GM19023 (cell line): ENCODE measurements at regions not wholly inside any gene's neighbourhood (a gene's known extent, or its start where the extent isn't known, plus 50 kb on each side); places are given as distances from the start of the nearest gene placed in this dataset.
"Not testable (repeated sequence)": the region's sequence is repeated elsewhere in the genome, so short reads cannot be mapped to it uniquely, and the experiment has no call there.

Source experiments
- ATAC-seq: cut with Tn5 transposase; IDR thresholded peaks from one replicate; pipeline ENCODE4 v1.9.1; 2021; ENCODE audit warnings: mild to moderate bottlenecking, moderate library complexity; ENCODE audit not compliant: unreplicated experiment

GRCh38 chr6:84976526-84977362 is 212.3 kb upstream of the TBX18 start:
- ATAC-seq: no peak

GRCh38 chr6:84975316-84975715 is 210.9 kb upstream of the TBX18 start:
- no peak for ATAC-seq

- ATAC-seq: no peak
Observed at GRCh38 chr6:84973606-84974005, 209.2 kb upstream of the TBX18 start.

GRCh38 chr6:84967965-84968364 is 203.6 kb upstream of the TBX18 start:
- ATAC-seq: no peak

GRCh38 chr6:84967389-84967788 is 203.0 kb upstream of the TBX18 start:
- ATAC-seq: no peak

GRCh38 chr6:84953111-84953755 is 188.8 kb upstream of the TBX18 start:
- no peak for ATAC-seq

- not testable (repeated sequence) for ATAC-seq
Observed at GRCh38 chr6:84944926-84945325, 180.5 kb upstream of the TBX18 start.

- no peak for ATAC-seq
Observed at GRCh38 chr6:84943905-84944304, 179.5 kb upstream of the TBX18 start.

- ATAC-seq: not testable (repeated sequence)
Observed at GRCh38 chr6:84941609-84942008, 177.2 kb upstream of the TBX18 start.

- ATAC-seq: no peak
Observed at GRCh38 chr6:84929212-84929611, 164.8 kb upstream of the TBX18 start.

- ATAC-seq: no peak
Observed at GRCh38 chr6:84927551-84927950, 163.2 kb upstream of the TBX18 start.

- no peak for ATAC-seq
Observed at GRCh38 chr6:84926189-84927155, 162.1 kb upstream of the TBX18 start.

GRCh38 chr6:84921891-84922290 is 157.5 kb upstream of the TBX18 start:
- no peak for ATAC-seq

- ATAC-seq: no peak
Observed at GRCh38 chr6:84920021-84920420, 155.6 kb upstream of the TBX18 start.

- no peak for ATAC-seq
Observed at GRCh38 chr6:84916704-84917103, 152.3 kb upstream of the TBX18 start.

- no peak for ATAC-seq
Observed at GRCh38 chr6:84912472-84913322, 148.3 kb upstream of the TBX18 start.

- ATAC-seq: no peak
Observed at GRCh38 chr6:84910906-84911607, 146.7 kb upstream of the TBX18 start.

- no peak for ATAC-seq
Observed at GRCh38 chr6:84908304-84908904, 144.0 kb upstream of the TBX18 start.

- no peak for ATAC-seq
Observed at GRCh38 chr6:84906514-84906913, 142.1 kb upstream of the TBX18 start.
